ENCODE measurements at regions not wholly inside any gene's neighbourhood (a gene's known extent, or its start where the extent isn't known, plus 50 kb on each side); places are given as distances from the start of the nearest gene placed in this dataset.

DNA sequence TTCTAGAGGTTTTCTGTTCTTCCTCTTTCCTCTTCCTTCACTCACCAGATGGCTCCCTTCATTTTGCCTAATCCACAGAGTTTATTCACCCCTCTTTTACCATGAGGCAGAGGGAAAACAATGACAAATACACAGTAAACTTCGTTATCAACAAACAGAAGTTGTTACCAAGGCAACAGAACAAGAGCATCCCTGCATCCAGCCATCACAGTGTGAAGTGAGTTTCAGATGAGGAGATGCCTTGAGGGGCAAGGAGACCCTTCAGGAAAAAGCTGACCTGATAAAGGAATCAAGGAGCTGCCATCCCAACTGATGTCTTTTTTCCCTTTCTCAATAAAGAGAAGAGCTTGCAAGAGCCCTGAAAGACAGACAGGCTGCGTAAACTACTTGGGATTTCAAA, 195.3 kb downstream of the BRINP2 start:
- ChIA-PET CTCF (interaction anchor here (0.7 kb wide), 1 partner anchor 10 kb away, joined by 3 read pairs; no protein-coding TSS in a partner anchor), POLR2A (no interaction called here)
- Histone ChIP-seq H3K4me3 (ENCODE audit: low read depth, low read length) (no peak overlapping the region), H3K27me3 (ENCODE audit: control insufficient read depth, insufficient read depth, low read length) (no peaks in the 10 kb centered on the region), H3K36me3 (ENCODE audit: control insufficient read depth, insufficient read depth, low read length) (no peaks in the 10 kb centered on the region)
- TF ChIP-seq, protein P1, sequence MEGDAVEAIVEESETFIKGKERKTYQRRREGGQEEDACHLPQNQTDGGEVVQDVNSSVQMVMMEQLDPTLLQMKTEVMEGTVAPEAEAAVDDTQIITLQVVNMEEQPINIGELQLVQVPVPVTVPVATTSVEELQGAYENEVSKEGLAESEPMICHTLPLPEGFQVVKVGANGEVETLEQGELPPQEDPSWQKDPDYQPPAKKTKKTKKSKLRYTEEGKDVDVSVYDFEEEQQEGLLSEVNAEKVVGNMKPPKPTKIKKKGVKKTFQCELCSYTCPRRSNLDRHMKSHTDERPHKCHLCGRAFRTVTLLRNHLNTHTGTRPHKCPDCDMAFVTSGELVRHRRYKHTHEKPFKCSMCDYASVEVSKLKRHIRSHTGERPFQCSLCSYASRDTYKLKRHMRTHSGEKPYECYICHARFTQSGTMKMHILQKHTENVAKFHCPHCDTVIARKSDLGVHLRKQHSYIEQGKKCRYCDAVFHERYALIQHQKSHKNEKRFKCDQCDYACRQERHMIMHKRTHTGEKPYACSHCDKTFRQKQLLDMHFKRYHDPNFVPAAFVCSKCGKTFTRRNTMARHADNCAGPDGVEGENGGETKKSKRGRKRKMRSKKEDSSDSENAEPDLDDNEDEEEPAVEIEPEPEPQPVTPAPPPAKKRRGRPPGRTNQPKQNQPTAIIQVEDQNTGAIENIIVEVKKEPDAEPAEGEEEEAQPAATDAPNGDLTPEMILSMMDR (IDR thresholded peaks at IDR 0.05; ENCODE audit: insufficient read depth, low read depth, low read length): no peak
- DNase-seq (ENCODE audit: low read depth): no peak

DNA sequence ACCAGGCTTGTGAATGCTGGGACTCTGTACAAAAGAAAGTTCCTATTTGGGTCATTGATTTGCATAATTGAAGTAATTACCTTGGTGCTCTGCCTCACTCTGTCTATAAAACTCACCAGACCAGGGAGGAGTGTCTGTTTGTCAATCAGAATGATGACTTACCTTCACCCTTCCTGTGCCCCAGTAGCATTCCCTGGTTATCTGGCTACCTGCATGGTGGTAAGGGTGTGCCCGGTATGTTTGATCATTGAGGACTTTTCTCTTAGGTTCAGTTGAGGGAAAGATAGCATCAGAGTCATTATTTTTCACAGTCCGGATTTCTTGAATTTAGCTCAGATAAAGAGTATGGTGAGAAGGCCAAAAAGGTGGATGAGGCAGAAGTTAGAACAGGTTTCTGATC, 190.0 kb downstream of the BRINP2 start:
- no peak overlapping the region for H3K4me3 ChIP-seq (ENCODE audit: low read depth, low read length)
- H3K36me3 ChIP-seq (ENCODE audit: control insufficient read depth, insufficient read depth, low read length): no peaks in the 10 kb centered on the region
- TF ChIP-seq, protein P1 (IDR thresholded peaks at IDR 0.05; ENCODE audit: insufficient read depth, low read depth, low read length): no peak
- CTCF ChIA-PET: interaction anchor here (0.8 kb wide), 1 partner anchor 465 kb away, joined by 3 read pairs; no protein-coding TSS in a partner anchor
- no peak for DNase-seq (ENCODE audit: low read depth)
- H3K27me3 ChIP-seq (ENCODE audit: control insufficient read depth, insufficient read depth, low read length): no peaks in the 10 kb centered on the region
- POLR2A ChIA-PET: no interaction called here

DNA sequence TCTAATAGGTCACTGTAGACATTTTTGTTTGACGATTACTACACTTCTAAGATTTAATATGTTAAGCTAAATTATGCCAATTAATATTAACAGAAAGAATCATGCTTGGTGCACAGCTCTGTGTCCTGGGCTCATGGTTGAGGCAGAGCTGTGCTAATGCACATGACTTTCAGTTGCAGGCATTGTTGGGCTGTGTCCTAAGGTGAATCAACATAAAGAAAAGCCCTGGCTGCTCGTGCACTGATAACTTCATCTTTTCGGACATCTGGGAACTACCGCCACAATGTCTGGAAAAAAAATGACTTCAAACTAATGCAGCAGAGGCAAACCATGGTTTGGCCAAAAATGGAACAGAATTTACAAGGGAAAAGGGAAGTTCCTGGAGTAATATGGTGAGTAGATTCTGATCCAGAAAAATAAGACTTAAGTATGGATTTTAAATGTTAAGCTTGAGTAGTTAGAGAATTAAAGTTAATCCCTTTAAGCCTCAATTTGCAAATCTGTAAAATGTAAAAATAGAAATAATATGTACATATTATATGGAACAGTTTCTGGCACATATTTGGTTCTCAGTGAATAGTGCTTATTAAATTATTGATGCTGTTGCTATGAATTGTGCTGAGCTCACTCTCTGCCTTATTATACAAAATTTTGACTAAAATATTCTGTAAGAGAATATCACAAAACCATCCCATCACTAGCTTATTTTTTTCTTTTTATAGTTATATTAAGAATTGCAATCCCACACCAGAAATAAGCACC, 186.1 kb downstream of the BRINP2 start:
- Histone ChIP-seq H3K4me3 (ENCODE audit: low read depth, low read length) (no peak overlapping the region), H3K36me3 (ENCODE audit: control insufficient read depth, insufficient read depth, low read length) (no peaks in the 10 kb centered on the region), H3K27me3 (ENCODE audit: control insufficient read depth, insufficient read depth, low read length) (no peaks in the 10 kb centered on the region)
- ChIA-PET POLR2A (interaction anchor here (0.6 kb wide), 1 partner anchor 434 kb away, joined by 3 read pairs; no protein-coding TSS in a partner anchor), CTCF (interaction anchor here (0.7 to 5.2 kb wide), 14 partner anchors 9 to 589 kb away, joined by 3 to 64 read pairs (median 3); no protein-coding TSS in a partner anchor)
- no peak for DNase-seq (ENCODE audit: low read depth)
- TF ChIP-seq, protein P1 (IDR thresholded peaks at IDR 0.05; ENCODE audit: insufficient read depth, low read depth, low read length): no peak

DNA sequence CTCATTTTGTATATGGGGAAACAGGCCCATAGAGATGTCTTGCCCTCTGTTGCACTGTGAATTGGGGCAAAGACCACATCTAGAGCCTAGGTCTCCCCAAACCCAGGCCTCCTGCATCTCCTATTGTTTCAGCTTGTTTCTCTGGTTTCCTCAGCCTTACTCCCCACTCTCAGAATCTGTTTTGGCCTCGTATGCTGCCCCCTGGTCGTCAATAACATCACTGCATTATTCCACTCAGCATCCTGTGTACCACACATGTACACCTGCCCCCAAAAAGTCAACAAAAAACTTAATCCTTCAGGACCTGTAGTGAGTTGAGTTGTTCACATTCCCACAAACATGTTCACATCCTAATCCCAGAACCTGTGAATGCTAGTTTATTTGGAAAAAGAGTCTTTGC, 184.8 kb downstream of the BRINP2 start:
- Histone ChIP-seq H3K36me3 (ENCODE audit: control insufficient read depth, insufficient read depth, low read length) (no peaks in the 10 kb centered on the region), H3K4me3 (ENCODE audit: low read depth, low read length) (no peak overlapping the region), H3K27me3 (ENCODE audit: control insufficient read depth, insufficient read depth, low read length) (no peaks in the 10 kb centered on the region)
- POLR2A ChIA-PET: no interaction called here
- CTCF ChIA-PET: interaction anchor here (0.8 to 5.2 kb wide), 14 partner anchors 9 to 590 kb away, joined by 3 to 64 read pairs (median 3); no protein-coding TSS in a partner anchor
- DNase-seq (ENCODE audit: low read depth): no peak
- TF ChIP-seq, protein P1 (IDR thresholded peaks at IDR 0.05; ENCODE audit: insufficient read depth, low read depth, low read length): peak; percentile 64

DNA sequence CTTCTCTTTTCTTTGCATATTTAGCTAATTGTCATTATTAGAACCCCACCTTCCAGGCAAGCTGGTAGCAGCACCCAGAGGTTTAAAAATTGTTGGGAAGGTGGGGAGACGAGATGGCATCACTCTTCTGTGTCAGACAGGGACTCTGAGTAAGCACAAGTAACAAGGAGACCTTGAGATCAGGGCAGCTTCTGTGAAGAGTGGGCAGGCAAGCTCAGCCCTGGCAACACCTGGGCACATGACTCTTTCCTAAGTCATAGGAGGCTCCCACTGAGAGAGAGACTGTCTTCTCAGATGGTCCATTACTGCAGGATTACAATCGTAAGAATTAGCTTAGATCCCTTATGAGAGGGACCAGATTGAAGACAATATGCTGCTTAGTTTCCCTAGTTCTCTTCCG, 183.5 kb downstream of the BRINP2 start:
- DNase-seq (ENCODE audit: low read depth): no peak
- Histone ChIP-seq H3K4me3 (ENCODE audit: low read depth, low read length) (no peak overlapping the region), H3K36me3 (ENCODE audit: control insufficient read depth, insufficient read depth, low read length) (no peaks in the 10 kb centered on the region), H3K27me3 (ENCODE audit: control insufficient read depth, insufficient read depth, low read length) (no peaks in the 10 kb centered on the region)
- TF ChIP-seq, protein P1 (IDR thresholded peaks at IDR 0.05; ENCODE audit: insufficient read depth, low read depth, low read length): no peak
- POLR2A ChIA-PET: no interaction called here
- CTCF ChIA-PET: interaction anchor here (0.7 to 5.2 kb wide), 9 partner anchors 13 to 594 kb away, joined by 3 to 64 read pairs (median 4); no protein-coding TSS in a partner anchor
